ENCODE measurements at regions not wholly inside any gene's neighbourhood (a gene's known extent, or its start where the extent isn't known, plus 50 kb on each side); places are given as distances from the start of the nearest gene placed in this dataset.

GRCh38 chr1:228979325-228979699 is 244.0 kb downstream of the RHOU start:
- DNase-seq: no peak

- DNase-seq: no peak
Observed at GRCh38 chr1:228979774-228980173, 244.5 kb downstream of the RHOU start.

- no peak for DNase-seq
Observed at GRCh38 chr1:228980232-228980937, 245.1 kb downstream of the RHOU start.

GRCh38 chr1:228982637-228983036 is 247.4 kb downstream of the RHOU start:
- no peak for DNase-seq

GRCh38 chr1:228983231-228983660 is 248.0 kb downstream of the RHOU start:
- DNase-seq: no peak

GRCh38 chr1:228983661-228984060 is 248.4 kb downstream of the RHOU start:
- DNase-seq: no peak

GRCh38 chr1:228984107-228984506 is 248.8 kb downstream of the RHOU start:
- no peak for DNase-seq

GRCh38 chr1:228984646-228985631 is 249.7 kb downstream of the RHOU start:
- DNase-seq: no peak

- DNase-seq: no peak
Observed at GRCh38 chr1:228985661-228986060, 250.4 kb downstream of the RHOU start.

GRCh38 chr1:228986093-228986904 is 251.0 kb downstream of the RHOU start:
- no peak for DNase-seq

GRCh38 chr1:228987286-228987685 is 252.0 kb downstream of the RHOU start:
- no peak for DNase-seq

GRCh38 chr1:228987736-228988506 is 252.6 kb downstream of the RHOU start:
- no peak for DNase-seq

- DNase-seq: no peak
Observed at GRCh38 chr1:228988664-228989063, 253.4 kb downstream of the RHOU start.

- DNase-seq: no peak
Observed at GRCh38 chr1:228989176-228989575, 253.9 kb downstream of the RHOU start.

GRCh38 chr1:228989676-228989991 is 254.4 kb downstream of the RHOU start:
- DNase-seq: no peak

- no peak for DNase-seq
Observed at GRCh38 chr1:228989992-228990827, 254.9 kb downstream of the RHOU start.

GRCh38 chr1:228990906-228991569 is 255.8 kb downstream of the RHOU start:
- DNase-seq: no peak

GRCh38 chr1:228992044-228992443 is 256.8 kb downstream of the RHOU start:
- no peak for DNase-seq

GRCh38 chr1:228992907-228993535 is 257.7 kb downstream of the RHOU start:
- DNase-seq: no peak
